Cardiac muscle cell (in vitro differentiated cells and primary cell): ENCODE measurements at regions not wholly inside any gene's neighbourhood (a gene's known extent, or its start where the extent isn't known, plus 50 kb on each side); places are given as distances from the start of the nearest gene placed in this dataset.

Source experiments
- DNase-seq, 2 donors: peaks; one replicate each; pipeline versions ENCODE4 v3.0.0 to v3.0.0-alpha.2; 2010 to 2017; ENCODE audit warnings: low read depth in 1 of 2, low spot score in 1 of 2
- H3K27ac ChIP-seq: fragments of 200-600 bp; sonication (generic); 2 replicates; pipeline ENCODE4 v1.5.1; 2016
- H3K27me3 ChIP-seq: fragments of 200-600 bp; sonication (generic); 2 replicates; pipeline ENCODE4 v1.6.0; 2016; ENCODE audit warnings: control low read depth
- H3K36me3 ChIP-seq: fragments of 200-600 bp; sonication (generic); 2 replicates; pipeline ENCODE4 v1.5.1; 2016; ENCODE audit warnings: control low read depth
- H3K4me1 ChIP-seq: fragments of 200-600 bp; sonication (generic); 2 replicates; pipeline ENCODE4 v1.8.1; 2017; ENCODE audit warnings: low read depth, mild to moderate bottlenecking, mixed run types
- H3K4me3 ChIP-seq: fragments of 200-600 bp; sonication (generic); 2 replicates; pipeline ENCODE4 v1.5.1; 2016; ENCODE audit warnings: mild to moderate bottlenecking
- H3K9me3 ChIP-seq: fragments of 200-600 bp; sonication (generic); 2 replicates; pipeline ENCODE4 v1.5.1; 2017; ENCODE audit warnings: low read depth, mild to moderate bottlenecking, control low read depth
- CTCF ChIP-seq: IDR thresholded peaks from 2 replicates; pipeline ENCODE4 v1.5.1; 2012; ENCODE audit warnings: low read depth, mild to moderate bottlenecking, low read length

GRCh38 chr18:65081786-65082185, 669.0 kb upstream of the CDH7 start:
- no peak for TF ChIP-seq CTCF
- Histone ChIP-seq H3K27ac (no peak overlapping the region), H3K36me3 (no peaks in the 10 kb centered on the region), H3K27me3 (no peaks in the 10 kb centered on the region), H3K4me1 (no peaks in the 10 kb centered on the region), H3K9me3 (no peaks in the 10 kb centered on the region), H3K4me3 (no peak overlapping the region)
- no peak for DNase-seq

GRCh38 chr18:65073060-65073550, 677.7 kb upstream of the CDH7 start:
- no peak overlapping the region for H3K27ac ChIP-seq
- H3K36me3 ChIP-seq, result no peaks in the 10 kb centered on the region
- H3K9me3 ChIP-seq, result no peaks in the 10 kb centered on the region
- no peaks in the 10 kb centered on the region for H3K4me1 ChIP-seq
- no peak overlapping the region for H3K4me3 ChIP-seq
- no peak for TF ChIP-seq CTCF
- H3K27me3 ChIP-seq, result no peaks in the 10 kb centered on the region
- no peak for DNase-seq

- Histone ChIP-seq H3K4me3 (peak overlapping the region; percentile 4), H3K36me3 (no peaks in the 10 kb centered on the region), H3K27ac (peak overlapping the region; percentile 93), H3K27me3 (no peaks in the 10 kb centered on the region), H3K4me1 (peaks cover 41% of the 10 kb centered on the region), H3K9me3 (no peaks in the 10 kb centered on the region)
- no peak for TF ChIP-seq CTCF
- peak in 1 of 2 donors; percentile 45 for DNase-seq
These were observed 693.3 kb upstream of the CDH7 start for GRCh38 chr18:65057439-65058083.

- Histone ChIP-seq H3K27me3 (no peaks in the 10 kb centered on the region), H3K4me1 (peaks cover 41% of the 10 kb centered on the region), H3K4me3 (peak overlapping the region; percentile 4), H3K36me3 (no peaks in the 10 kb centered on the region), H3K27ac (peak overlapping the region; percentile 93), H3K9me3 (no peaks in the 10 kb centered on the region)
- TF ChIP-seq CTCF, result no peak
- DNase-seq, result peak in 1 of 2 donors; percentile 62
These were observed 694.2 kb upstream of the CDH7 start for GRCh38 chr18:65056575-65056974.

GRCh38 chr18:65049586-65049985, 701.2 kb upstream of the CDH7 start:
- Histone ChIP-seq H3K27me3 (no peaks in the 10 kb centered on the region), H3K4me1 (peaks cover 14% of the 10 kb centered on the region), H3K9me3 (no peaks in the 10 kb centered on the region), H3K4me3 (no peak overlapping the region), H3K36me3 (no peaks in the 10 kb centered on the region), H3K27ac (no peak overlapping the region)
- no peak for DNase-seq
- no peak for TF ChIP-seq CTCF
